Body of pancreas (tissue), 4 donors: ENCODE measurements at regions not wholly inside any gene's neighbourhood (a gene's known extent, or its start where the extent isn't known, plus 50 kb on each side); places are given as distances from the start of the nearest gene placed in this dataset.

Experiments
- CTCF ChIP-seq, 7 experiments: fragments of 450-650 bp in 4 of 7; fragments of 200-600 bp in 3 of 7; sonication (generic) in 3 of 7; IDR thresholded peaks; one replicate each; pipeline ENCODE4 v1.5.1; 2016 to 2019; ENCODE audit warnings: antibody characterized with exemption in 7 of 7
- POLR2A ChIP-seq, 3 donors: fragments of 450-650 bp; IDR thresholded peaks; one replicate each; pipeline ENCODE4 v1.6.1; 2016; ENCODE audit warnings: antibody characterized with exemption in 3 of 3, mild to moderate bottlenecking in 2 of 3

GRCh38 chr12:74953697-74954096, 255.9 kb downstream of the KCNC2 start:
- TF ChIP-seq CTCF (IDR thresholded peaks at IDR 0.05) (no peak), POLR2A (IDR thresholded peaks at IDR 0.05) (no peak)
